SK-N-SH (cell line): ENCODE measurements at regions not wholly inside any gene's neighbourhood (a gene's known extent, or its start where the extent isn't known, plus 50 kb on each side); places are given as distances from the start of the nearest gene placed in this dataset.

Experiments used
- CTCF ChIA-PET: fragments of 300-600, 350-600 bp; formaldehyde crosslinking; extraction: SDS; loops from one replicate; lab custom pipeline; 2021; lab: Yijun Ruan, JAX
- POLR2A ChIA-PET: fragments of 350-600 bp; sonication (Branson Sonifier 250); formaldehyde crosslinking; extraction: SDS; loops from one replicate; lab custom pipeline; 2020; ENCODE audit warnings: antibody characterized with exemption, inconsistent platforms; lab: Yijun Ruan, JAX
- DNase-seq: peaks from one replicate; pipeline ENCODE4 v3.0.0; 2012
- H2AFZ ChIP-seq: fragments of 200-600 bp; sonication (generic); 2 replicates; pipeline ENCODE4 v1.8.1; 2016; ENCODE audit warnings: antibody characterized with exemption, mild to moderate bottlenecking, low read depth
- H3F3A ChIP-seq: fragments of 200-600 bp; sonication (generic); replicated peaks from 2 replicates; pipeline ENCODE3; 2016; ENCODE audit warnings: antibody characterized with exemption, mild to moderate bottlenecking; ENCODE audit not compliant: insufficient read depth
- H3K27ac ChIP-seq, 2 experiments: fragments of 200-500 bp in 1 of 2; fragments of 200-600 bp in 1 of 2; sonication (Bioruptor generic) in 1 of 2; sonication (generic), shearing (Covaris generic) in 1 of 2; 2 replicates each; pipeline versions ENCODE4 v1.5.1 to v1.6.1; 2014 to 2016; ENCODE audit warnings: low read depth in 2 of 2, inconsistent platforms in 1 of 2, low read length in 1 of 2, mild to moderate bottlenecking in 1 of 2, mixed read lengths in 1 of 2
- H3K27me3 ChIP-seq: fragments of 200-600 bp; sonication (generic), shearing (Covaris generic); 2 replicates; pipeline ENCODE4 v1.6.1; 2016; ENCODE audit warnings: mixed run types; ENCODE audit not compliant: insufficient read depth
- H3K36me3 ChIP-seq, 2 experiments: fragments of 200-500 bp in 1 of 2; fragments of 200-600 bp in 1 of 2; sonication (Bioruptor generic) in 1 of 2; sonication (generic) in 1 of 2; replicated peaks in 1 of 2; 2 replicates each; pipeline versions ENCODE3 to v1.5.1; 2014 to 2016; ENCODE audit warnings: low read length in 1 of 2, mild to moderate bottlenecking in 1 of 2; ENCODE audit not compliant: insufficient read depth in 2 of 2, control insufficient read depth in 1 of 2
- H3K4me1 ChIP-seq, 2 experiments: fragments of 200-500 bp in 1 of 2; fragments of 200-600 bp in 1 of 2; sonication (Bioruptor generic) in 1 of 2; sonication (generic), shearing (Covaris generic) in 1 of 2; 2 replicates each; pipeline versions ENCODE4 v1.5.1 to v1.6.1; 2014 to 2016; ENCODE audit warnings: low read depth in 1 of 2, low read length in 1 of 2, mixed run types in 1 of 2; ENCODE audit not compliant: insufficient read depth in 2 of 2, control insufficient read depth in 1 of 2
- H3K4me2 ChIP-seq: fragments of 200-600 bp; sonication (generic), shearing (Covaris generic); 2 replicates; pipeline ENCODE4 v1.6.1; 2017; ENCODE audit warnings: mixed run types
- H3K4me3 ChIP-seq, 2 experiments: fragments of 200-500 bp in 1 of 2; fragments of 200-600 bp in 1 of 2; sonication (Bioruptor generic) in 1 of 2; sonication (generic), shearing (Covaris generic) in 1 of 2; 2 replicates each; pipeline versions ENCODE4 v1.5.1 to v1.8.1; 2014 to 2016; ENCODE audit warnings: low read depth in 2 of 2, inconsistent platforms in 1 of 2, low read length in 1 of 2, mild to moderate bottlenecking in 1 of 2, mixed read lengths in 1 of 2, moderate library complexity in 1 of 2
- H3K79me2 ChIP-seq: fragments of 200-600 bp; sonication (generic); 2 replicates; pipeline ENCODE4 v1.8.1; 2017; ENCODE audit warnings: mild to moderate bottlenecking; ENCODE audit not compliant: insufficient read depth
- H3K9ac ChIP-seq: fragments of 200-600 bp; sonication (generic); 2 replicates; pipeline ENCODE4 v1.6.1; 2017; ENCODE audit warnings: mixed run types
- H3K9me2 ChIP-seq: fragments of 200-600 bp; sonication (generic); 2 replicates; pipeline ENCODE4 v1.6.1; 2017; ENCODE audit warnings: mixed run types
- H3K9me3 ChIP-seq: fragments of 200-600 bp; sonication (generic); 2 replicates; pipeline ENCODE4 v1.6.1; 2017; ENCODE audit warnings: mixed run types, mild to moderate bottlenecking, moderate library complexity
- H4K20me1 ChIP-seq: fragments of 200-600 bp; sonication (generic); 2 replicates; pipeline ENCODE4 v1.6.1; 2017; ENCODE audit warnings: mild to moderate bottlenecking, mixed run types; ENCODE audit not compliant: insufficient read depth
- CHD2 ChIP-seq: fragments of 150-350 bp; IDR thresholded peaks from 2 replicates; pipeline ENCODE4 v1.6.1; 2018; ENCODE audit warnings: low read length; ENCODE audit not compliant: partially characterized antibody
- ELF1 ChIP-seq: IDR thresholded peaks from 2 replicates; pipeline ENCODE4 v1.4.0; 2012
- EP300 ChIP-seq, 2 experiments: IDR thresholded peaks; 2 replicates each; pipeline versions ENCODE4 v1.4.0 to v1.6.1; 2012; ENCODE audit warnings: borderline replicate concordance in 1 of 2, low read depth in 1 of 2, low read length in 1 of 2
- EZH2phosphoT487 ChIP-seq: fragments of 200-600 bp; sonication (generic); IDR thresholded peaks from 2 replicates; pipeline ENCODE4 v1.6.1; 2017; ENCODE audit warnings: low read depth, mixed run types, mild to moderate bottlenecking, antibody characterized with exemption, moderate library complexity, borderline replicate concordance
- FOSL2 ChIP-seq: IDR thresholded peaks from 2 replicates; pipeline ENCODE4 v1.4.0; 2012; ENCODE audit warnings: low read depth, mild to moderate bottlenecking, moderate library complexity, borderline replicate concordance
- FOXJ3 ChIP-seq: sonication (generic); formaldehyde crosslinking; IDR thresholded peaks from 2 replicates; pipeline ENCODE4 v1.5.1; 2020; ENCODE audit warnings: mild to moderate bottlenecking, missing genetic modification reagents
- FOXM1 ChIP-seq: IDR thresholded peaks from 2 replicates; pipeline ENCODE4 v1.4.0; 2012; ENCODE audit warnings: low read depth, mild to moderate bottlenecking
- GATA2 ChIP-seq: sonication (generic); formaldehyde crosslinking; IDR thresholded peaks from 2 replicates; pipeline ENCODE4 v1.5.0; 2020; ENCODE audit warnings: mild to moderate bottlenecking, missing genetic modification reagents
- JUND ChIP-seq: IDR thresholded peaks from 2 replicates; pipeline ENCODE4 v1.4.0; 2012
- MEF2A ChIP-seq: IDR thresholded peaks from 2 replicates; pipeline ENCODE4 v1.4.0; 2012; ENCODE audit warnings: low read depth, borderline replicate concordance
- MXI1 ChIP-seq: IDR thresholded peaks from 2 replicates; pipeline ENCODE4 v1.6.1; 2012; ENCODE audit warnings: mild to moderate bottlenecking, low read depth, low read length, improper control_type of control experiment
- NRF1 ChIP-seq: IDR thresholded peaks from 2 replicates; pipeline ENCODE4 v1.6.1; 2012; ENCODE audit warnings: low read depth, mild to moderate bottlenecking, low read length
- POLR2AphosphoS5 ChIP-seq: IDR thresholded peaks from 2 replicates; pipeline ENCODE4 v1.6.1; 2012; ENCODE audit warnings: low read depth, low read length
- RAD21 ChIP-seq: IDR thresholded peaks from 2 replicates; pipeline ENCODE4 v1.6.1; 2012; ENCODE audit warnings: mild to moderate bottlenecking, low read length
- RFX5 ChIP-seq: IDR thresholded peaks from 2 replicates; pipeline ENCODE4 v1.6.1; 2012; ENCODE audit warnings: mild to moderate bottlenecking, improper control_type of control experiment, low read length
- RXRA ChIP-seq: IDR thresholded peaks from 2 replicates; pipeline ENCODE4 v1.4.0; 2012; ENCODE audit warnings: low read depth, mild to moderate bottlenecking, borderline replicate concordance
- SIN3A ChIP-seq: IDR thresholded peaks from 2 replicates; pipeline ENCODE4 v1.6.1; 2012; ENCODE audit warnings: low read depth, mild to moderate bottlenecking, low read length, moderate library complexity, borderline replicate concordance
- SMC3 ChIP-seq: IDR thresholded peaks from 2 replicates; pipeline ENCODE4 v1.6.1; 2012; ENCODE audit warnings: low read depth, low read length, improper control_type of control experiment
- TCF12 ChIP-seq: IDR thresholded peaks from 2 replicates; pipeline ENCODE4 v1.4.0; 2012
- WGBS: methylation state at CpG from one replicate; pipeline ENCODE4 v1.1.6; 2017; ENCODE audit warnings: low lambda C conversion rate; 5-methylcytosine and 5-hydroxymethylcytosine counted together
- TF ChIP-seq, protein P1 (sequence below): fragments of 200-600 bp; sonication (generic); IDR thresholded peaks from 2 replicates; pipeline ENCODE4 v1.6.1; 2017; ENCODE audit warnings: antibody characterized with exemption, mild to moderate bottlenecking, moderate library complexity
- TF ChIP-seq, protein P2 (sequence below): IDR thresholded peaks from 2 replicates; pipeline ENCODE4 v1.4.0; 2012; ENCODE audit warnings: low read depth, borderline replicate concordance
- TF ChIP-seq, protein P3 (sequence below): fragments of 150-350 bp; IDR thresholded peaks from 2 replicates; pipeline ENCODE4 v1.6.1; 2017; ENCODE audit warnings: antibody characterized with exemption, low read length, low read depth, borderline replicate concordance
- TF ChIP-seq, protein P4 (sequence below): IDR thresholded peaks from 2 replicates; pipeline ENCODE4; 2012
- TF ChIP-seq, protein P5 (sequence below): IDR thresholded peaks from 2 replicates; pipeline ENCODE4 v1.4.0; 2012; ENCODE audit warnings: low read depth, borderline replicate concordance
- TF ChIP-seq, protein P6 (sequence below): fragments of 150-350 bp; IDR thresholded peaks from 2 replicates; pipeline ENCODE4 v1.6.1; 2016; ENCODE audit warnings: mild to moderate bottlenecking, low read depth, low read length
- TF ChIP-seq, protein P7 (sequence below): IDR thresholded peaks from 2 replicates; pipeline ENCODE4 v1.4.0; 2012; ENCODE audit warnings: low read depth

DNA sequence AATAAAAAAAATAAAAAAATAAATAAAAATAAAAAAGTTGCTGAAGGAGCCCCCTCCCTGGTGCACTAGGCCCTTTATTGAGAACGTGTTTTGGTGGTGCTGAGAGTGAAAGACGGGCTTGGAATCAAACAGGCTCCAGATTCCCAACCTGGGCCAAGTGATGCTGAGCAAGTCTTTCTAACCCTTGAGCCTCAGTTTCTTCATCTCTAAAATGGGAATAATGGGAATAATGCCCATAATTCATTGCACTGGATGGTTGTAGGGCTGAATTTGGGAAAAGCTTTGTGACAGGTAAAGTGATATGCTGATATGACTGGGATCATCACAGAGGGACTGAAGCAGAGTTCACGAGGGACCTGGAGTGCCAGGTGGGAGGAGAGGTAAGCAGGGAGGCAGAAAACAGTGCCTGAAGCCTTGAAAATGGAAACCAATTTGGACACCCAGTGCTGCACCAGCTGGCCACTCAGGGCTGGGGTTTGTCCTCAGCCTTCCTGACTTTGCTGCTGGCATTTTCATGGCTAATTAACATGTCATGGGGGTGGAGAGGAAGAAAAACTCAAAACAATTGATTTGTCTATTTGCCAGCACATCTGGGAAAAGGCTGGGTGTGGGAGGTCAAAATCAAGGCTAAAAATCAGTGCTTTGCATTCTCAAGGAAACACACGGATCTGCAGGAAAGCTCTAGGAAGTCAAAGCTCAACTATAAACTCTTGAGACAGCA, 241.3 kb downstream of the LOXHD1 start:
- Histone ChIP-seq H3K9me2 (no peaks in the 10 kb centered on the region), H3K4me2 (no peak overlapping the region), H3F3A (no peaks in the 10 kb centered on the region), H3K36me3 (no peaks in the 10 kb centered on the region), H3K9me3 (no peaks in the 10 kb centered on the region), H3K27me3 (no peaks in the 10 kb centered on the region), H3K27ac (peak overlapping the region in 1 of 2 experiments; percentile 94; a peak in 2 of 4 replicates), H3K4me3 (no peak overlapping the region), H4K20me1 (no peaks in the 10 kb centered on the region), H2AFZ (no peak overlapping the region), H3K79me2 (no peaks in the 10 kb centered on the region), H3K4me1 (peaks cover 7 to 79% of the 10 kb centered on the region in 2 experiments; a peak in 3 of 4 replicates), H3K9ac (no peak overlapping the region)
- no peak for DNase-seq
- WGBS: 59% methylated on average over 4 of the region's 4 CpGs
- CTCF ChIA-PET: interaction anchor here (0.9 to 1.9 kb wide), 4 partner anchors 22 to 242 kb away, joined by 3 to 6 read pairs (median 4); a partner anchor contains a TSS
- POLR2A ChIA-PET: no interaction called here
- TF ChIP-seq NRF1: no peak
- no peak for TF ChIP-seq FOXM1
- TF ChIP-seq GATA2 (CRISPR knock-in tag): no peak
- TF ChIP-seq, protein P1, sequence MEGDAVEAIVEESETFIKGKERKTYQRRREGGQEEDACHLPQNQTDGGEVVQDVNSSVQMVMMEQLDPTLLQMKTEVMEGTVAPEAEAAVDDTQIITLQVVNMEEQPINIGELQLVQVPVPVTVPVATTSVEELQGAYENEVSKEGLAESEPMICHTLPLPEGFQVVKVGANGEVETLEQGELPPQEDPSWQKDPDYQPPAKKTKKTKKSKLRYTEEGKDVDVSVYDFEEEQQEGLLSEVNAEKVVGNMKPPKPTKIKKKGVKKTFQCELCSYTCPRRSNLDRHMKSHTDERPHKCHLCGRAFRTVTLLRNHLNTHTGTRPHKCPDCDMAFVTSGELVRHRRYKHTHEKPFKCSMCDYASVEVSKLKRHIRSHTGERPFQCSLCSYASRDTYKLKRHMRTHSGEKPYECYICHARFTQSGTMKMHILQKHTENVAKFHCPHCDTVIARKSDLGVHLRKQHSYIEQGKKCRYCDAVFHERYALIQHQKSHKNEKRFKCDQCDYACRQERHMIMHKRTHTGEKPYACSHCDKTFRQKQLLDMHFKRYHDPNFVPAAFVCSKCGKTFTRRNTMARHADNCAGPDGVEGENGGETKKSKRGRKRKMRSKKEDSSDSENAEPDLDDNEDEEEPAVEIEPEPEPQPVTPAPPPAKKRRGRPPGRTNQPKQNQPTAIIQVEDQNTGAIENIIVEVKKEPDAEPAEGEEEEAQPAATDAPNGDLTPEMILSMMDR: no peak
- no peak for TF ChIP-seq EZH2phosphoT487
- TF ChIP-seq, protein P2, sequence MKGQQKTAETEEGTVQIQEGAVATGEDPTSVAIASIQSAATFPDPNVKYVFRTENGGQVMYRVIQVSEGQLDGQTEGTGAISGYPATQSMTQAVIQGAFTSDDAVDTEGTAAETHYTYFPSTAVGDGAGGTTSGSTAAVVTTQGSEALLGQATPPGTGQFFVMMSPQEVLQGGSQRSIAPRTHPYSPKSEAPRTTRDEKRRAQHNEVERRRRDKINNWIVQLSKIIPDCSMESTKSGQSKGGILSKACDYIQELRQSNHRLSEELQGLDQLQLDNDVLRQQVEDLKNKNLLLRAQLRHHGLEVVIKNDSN: no peak
- no peak for TF ChIP-seq RFX5
- TF ChIP-seq, protein P3, sequence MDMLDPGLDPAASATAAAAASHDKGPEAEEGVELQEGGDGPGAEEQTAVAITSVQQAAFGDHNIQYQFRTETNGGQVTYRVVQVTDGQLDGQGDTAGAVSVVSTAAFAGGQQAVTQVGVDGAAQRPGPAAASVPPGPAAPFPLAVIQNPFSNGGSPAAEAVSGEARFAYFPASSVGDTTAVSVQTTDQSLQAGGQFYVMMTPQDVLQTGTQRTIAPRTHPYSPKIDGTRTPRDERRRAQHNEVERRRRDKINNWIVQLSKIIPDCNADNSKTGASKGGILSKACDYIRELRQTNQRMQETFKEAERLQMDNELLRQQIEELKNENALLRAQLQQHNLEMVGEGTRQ: no peak
- no peak for TF ChIP-seq JUND
- TF ChIP-seq, protein P4, sequence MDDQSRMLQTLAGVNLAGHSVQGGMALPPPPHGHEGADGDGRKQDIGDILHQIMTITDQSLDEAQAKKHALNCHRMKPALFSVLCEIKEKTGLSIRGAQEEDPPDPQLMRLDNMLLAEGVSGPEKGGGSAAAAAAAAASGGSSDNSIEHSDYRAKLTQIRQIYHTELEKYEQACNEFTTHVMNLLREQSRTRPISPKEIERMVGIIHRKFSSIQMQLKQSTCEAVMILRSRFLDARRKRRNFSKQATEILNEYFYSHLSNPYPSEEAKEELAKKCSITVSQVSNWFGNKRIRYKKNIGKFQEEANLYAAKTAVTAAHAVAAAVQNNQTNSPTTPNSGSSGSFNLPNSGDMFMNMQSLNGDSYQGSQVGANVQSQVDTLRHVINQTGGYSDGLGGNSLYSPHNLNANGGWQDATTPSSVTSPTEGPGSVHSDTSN: no peak
- TF ChIP-seq, protein P5, sequence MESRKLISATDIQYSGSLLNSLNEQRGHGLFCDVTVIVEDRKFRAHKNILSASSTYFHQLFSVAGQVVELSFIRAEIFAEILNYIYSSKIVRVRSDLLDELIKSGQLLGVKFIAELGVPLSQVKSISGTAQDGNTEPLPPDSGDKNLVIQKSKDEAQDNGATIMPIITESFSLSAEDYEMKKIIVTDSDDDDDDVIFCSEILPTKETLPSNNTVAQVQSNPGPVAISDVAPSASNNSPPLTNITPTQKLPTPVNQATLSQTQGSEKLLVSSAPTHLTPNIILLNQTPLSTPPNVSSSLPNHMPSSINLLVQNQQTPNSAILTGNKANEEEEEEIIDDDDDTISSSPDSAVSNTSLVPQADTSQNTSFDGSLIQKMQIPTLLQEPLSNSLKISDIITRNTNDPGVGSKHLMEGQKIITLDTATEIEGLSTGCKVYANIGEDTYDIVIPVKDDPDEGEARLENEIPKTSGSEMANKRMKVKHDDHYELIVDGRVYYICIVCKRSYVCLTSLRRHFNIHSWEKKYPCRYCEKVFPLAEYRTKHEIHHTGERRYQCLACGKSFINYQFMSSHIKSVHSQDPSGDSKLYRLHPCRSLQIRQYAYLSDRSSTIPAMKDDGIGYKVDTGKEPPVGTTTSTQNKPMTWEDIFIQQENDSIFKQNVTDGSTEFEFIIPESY: no peak
- TF ChIP-seq RXRA: no peak
- no peak for TF ChIP-seq CHD2
- 0 out of 2 replicates have a peak, but pooled peaks have one; percentile 27 for TF ChIP-seq MXI1
- TF ChIP-seq, protein P6, sequence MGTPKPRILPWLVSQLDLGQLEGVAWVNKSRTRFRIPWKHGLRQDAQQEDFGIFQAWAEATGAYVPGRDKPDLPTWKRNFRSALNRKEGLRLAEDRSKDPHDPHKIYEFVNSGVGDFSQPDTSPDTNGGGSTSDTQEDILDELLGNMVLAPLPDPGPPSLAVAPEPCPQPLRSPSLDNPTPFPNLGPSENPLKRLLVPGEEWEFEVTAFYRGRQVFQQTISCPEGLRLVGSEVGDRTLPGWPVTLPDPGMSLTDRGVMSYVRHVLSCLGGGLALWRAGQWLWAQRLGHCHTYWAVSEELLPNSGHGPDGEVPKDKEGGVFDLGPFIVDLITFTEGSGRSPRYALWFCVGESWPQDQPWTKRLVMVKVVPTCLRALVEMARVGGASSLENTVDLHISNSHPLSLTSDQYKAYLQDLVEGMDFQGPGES: no peak
- TF ChIP-seq, protein P7, sequence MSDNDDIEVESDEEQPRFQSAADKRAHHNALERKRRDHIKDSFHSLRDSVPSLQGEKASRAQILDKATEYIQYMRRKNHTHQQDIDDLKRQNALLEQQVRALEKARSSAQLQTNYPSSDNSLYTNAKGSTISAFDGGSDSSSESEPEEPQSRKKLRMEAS: no peak
- no peak for TF ChIP-seq SMC3
- peak in 1 of 2 experiments; percentile 75; a peak in 2 of 4 replicates for TF ChIP-seq EP300 (IDR thresholded peaks at IDR 0.05; ENCODE audit: borderline replicate concordance in 1 of 2, low read depth in 1 of 2, low read length in 1 of 2)
- TF ChIP-seq ELF1: no peak
- no peak for TF ChIP-seq MEF2A
- no peak for TF ChIP-seq TCF12
- no peak for TF ChIP-seq FOSL2
- TF ChIP-seq POLR2AphosphoS5: no peak
- TF ChIP-seq SIN3A: no peak
- peak; percentile 24; the same call in 1 of the 2 replicates for TF ChIP-seq RAD21
- 0 out of 2 replicates have a peak, but pooled peaks have one; percentile 39 for TF ChIP-seq FOXJ3 (CRISPR knock-in tag)
